OCI-LY1 (cell line): ENCODE measurements at regions not wholly inside any gene's neighbourhood (a gene's known extent, or its start where the extent isn't known, plus 50 kb on each side); places are given as distances from the start of the nearest gene placed in this dataset.

Experiments
- EZH2 ChIP-seq: fragments of 200-600 bp; sonication (generic), shearing (Covaris generic); IDR thresholded peaks from 2 replicates; pipeline ENCODE4 v1.8.0; 2017; ENCODE audit warnings: borderline replicate concordance, mixed run types, mild to moderate bottlenecking, antibody characterized with exemption, low read length, moderate library complexity, mixed read lengths
- TF ChIP-seq, protein P1 (sequence below): fragments of 200-600 bp; sonication (generic), shearing (Covaris generic); IDR thresholded peaks from 2 replicates; pipeline ENCODE4 v1.5.1; 2017; ENCODE audit warnings: mild to moderate bottlenecking, antibody characterized with exemption, low read length, moderate library complexity, mixed read lengths

DNA sequence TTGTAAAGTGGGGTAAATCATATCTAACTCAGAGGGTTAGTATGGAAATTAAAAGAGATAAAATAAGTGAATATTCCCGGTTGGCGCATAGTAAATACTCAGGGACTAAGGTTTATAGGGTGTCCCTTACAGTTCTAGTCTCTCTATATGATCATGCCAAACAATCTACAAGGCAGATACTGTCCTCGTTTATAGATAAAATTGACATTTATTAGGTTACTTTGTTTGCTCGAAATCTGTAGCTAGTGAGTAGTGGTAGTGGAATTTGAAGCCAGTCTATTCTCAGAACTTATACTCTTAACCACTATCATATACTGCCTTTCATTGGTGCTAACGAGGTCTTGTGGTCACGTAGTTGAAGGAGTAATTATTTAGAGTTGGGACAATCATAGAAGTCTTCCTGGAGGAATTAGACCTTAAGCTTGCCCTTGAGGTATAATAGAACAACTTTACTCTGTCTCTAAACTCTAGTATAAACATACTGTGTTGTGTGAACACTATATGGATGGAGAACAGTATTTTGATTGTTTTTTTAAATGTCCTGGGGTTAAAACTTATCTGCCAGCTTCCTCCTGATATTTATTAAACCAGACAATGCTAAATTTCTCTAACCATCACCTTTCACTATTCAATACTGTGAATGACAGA lies 324.0 kb downstream of the STIM2 start:
- TF ChIP-seq, protein P1, sequence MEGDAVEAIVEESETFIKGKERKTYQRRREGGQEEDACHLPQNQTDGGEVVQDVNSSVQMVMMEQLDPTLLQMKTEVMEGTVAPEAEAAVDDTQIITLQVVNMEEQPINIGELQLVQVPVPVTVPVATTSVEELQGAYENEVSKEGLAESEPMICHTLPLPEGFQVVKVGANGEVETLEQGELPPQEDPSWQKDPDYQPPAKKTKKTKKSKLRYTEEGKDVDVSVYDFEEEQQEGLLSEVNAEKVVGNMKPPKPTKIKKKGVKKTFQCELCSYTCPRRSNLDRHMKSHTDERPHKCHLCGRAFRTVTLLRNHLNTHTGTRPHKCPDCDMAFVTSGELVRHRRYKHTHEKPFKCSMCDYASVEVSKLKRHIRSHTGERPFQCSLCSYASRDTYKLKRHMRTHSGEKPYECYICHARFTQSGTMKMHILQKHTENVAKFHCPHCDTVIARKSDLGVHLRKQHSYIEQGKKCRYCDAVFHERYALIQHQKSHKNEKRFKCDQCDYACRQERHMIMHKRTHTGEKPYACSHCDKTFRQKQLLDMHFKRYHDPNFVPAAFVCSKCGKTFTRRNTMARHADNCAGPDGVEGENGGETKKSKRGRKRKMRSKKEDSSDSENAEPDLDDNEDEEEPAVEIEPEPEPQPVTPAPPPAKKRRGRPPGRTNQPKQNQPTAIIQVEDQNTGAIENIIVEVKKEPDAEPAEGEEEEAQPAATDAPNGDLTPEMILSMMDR: no peak
- TF ChIP-seq EZH2: no peak
